Liver (tissue), 8 donors: ENCODE measurements at regions not wholly inside any gene's neighbourhood (a gene's known extent, or its start where the extent isn't known, plus 50 kb on each side); places are given as distances from the start of the nearest gene placed in this dataset.

ENCODE experiments used
- DNase-seq: peaks from one replicate; pipeline ENCODE4 v3.0.0-alpha.2; 2017; ENCODE audit warnings: low spot score
- H3K27ac ChIP-seq, 2 donors: one replicate each; pipeline ENCODE4 v1.7.0; 2013; ENCODE audit warnings: inconsistent platforms in 2 of 2, low read length in 2 of 2, control low read depth in 1 of 2, low read depth in 1 of 2, mild to moderate bottlenecking in 1 of 2
- H3K27me3 ChIP-seq, 4 donors: one replicate each; pipeline versions ENCODE4 v1.6.1 to v1.7.0; 2013; ENCODE audit warnings: low read length in 3 of 4, inconsistent platforms in 1 of 4, mild to moderate bottlenecking in 1 of 4, moderate library complexity in 1 of 4; ENCODE audit not compliant: control insufficient read depth in 4 of 4, insufficient read depth in 4 of 4
- H3K36me3 ChIP-seq, 4 donors: one replicate each; pipeline versions ENCODE4 v1.6.1 to v1.7.0; 2013; ENCODE audit warnings: low read length in 3 of 4, mild to moderate bottlenecking in 3 of 4, low read depth in 1 of 4, moderate library complexity in 1 of 4; ENCODE audit not compliant: control insufficient read depth in 4 of 4, insufficient read depth in 3 of 4
- H3K4me1 ChIP-seq, 4 donors: one replicate each; pipeline versions ENCODE4 v1.6.1 to v1.7.0; 2013; ENCODE audit warnings: low read length in 3 of 4, mild to moderate bottlenecking in 3 of 4, moderate library complexity in 1 of 4; ENCODE audit not compliant: control insufficient read depth in 4 of 4, insufficient read depth in 4 of 4
- H3K4me3 ChIP-seq, 3 donors: one replicate each; pipeline versions ENCODE4 v1.6.1 to v1.7.0; 2013; ENCODE audit warnings: low read length in 3 of 3, control low read depth in 1 of 3, low read depth in 1 of 3, mild to moderate bottlenecking in 1 of 3
- H3K9ac ChIP-seq, 2 donors: one replicate each; pipeline ENCODE4 v1.7.0; 2013; ENCODE audit warnings: low read length in 2 of 2, mild to moderate bottlenecking in 2 of 2, moderate library complexity in 2 of 2, control low read depth in 1 of 2, low read depth in 1 of 2
- H3K9me3 ChIP-seq, 4 donors: one replicate each; pipeline versions ENCODE4 v1.6.1 to v1.7.0; 2013; ENCODE audit warnings: low read length in 3 of 4; ENCODE audit not compliant: control insufficient read depth in 4 of 4
- EGR1 ChIP-seq, 2 donors: IDR thresholded peaks; 2 replicates each; pipeline ENCODE4 v1.6.1; 2016 to 2018; ENCODE audit warnings: antibody characterized with exemption in 2 of 2, low read depth in 2 of 2
- FOXA1 ChIP-seq: IDR thresholded peaks from 2 replicates; pipeline ENCODE4 v1.6.1; 2016; ENCODE audit warnings: antibody characterized with exemption
- FOXA2 ChIP-seq: IDR thresholded peaks from 2 replicates; pipeline ENCODE4 v1.6.1; 2016; ENCODE audit warnings: antibody characterized with exemption
- GABPA ChIP-seq, 2 donors: IDR thresholded peaks in 1 of 2; conservative IDR thresholded peaks in 1 of 2; 2 replicates each; pipeline ENCODE4 v1.6.1; 2016; ENCODE audit warnings: antibody characterized with exemption in 2 of 2, mild to moderate bottlenecking in 1 of 2, moderate library complexity in 1 of 2
- HNF4A ChIP-seq, 2 donors: conservative IDR thresholded peaks; 2 replicates each; pipeline ENCODE4 v1.6.1; 2016; ENCODE audit warnings: antibody characterized with exemption in 2 of 2, mild to moderate bottlenecking in 2 of 2
- HNF4G ChIP-seq: IDR thresholded peaks from 2 replicates; pipeline ENCODE4 v1.6.1; 2016; ENCODE audit warnings: antibody characterized with exemption
- JUND ChIP-seq, 2 donors: IDR thresholded peaks; 2 replicates each; pipeline ENCODE4 v1.6.1; 2016; ENCODE audit warnings: antibody characterized with exemption in 2 of 2
- RAD21 ChIP-seq, 2 donors: IDR thresholded peaks; 2 replicates each; pipeline ENCODE4 v1.6.1; 2016; ENCODE audit warnings: antibody characterized with exemption in 2 of 2, mild to moderate bottlenecking in 2 of 2
- RXRA ChIP-seq, 2 donors: IDR thresholded peaks; 2 replicates each; pipeline ENCODE4 v1.6.1; 2017 to 2018; ENCODE audit warnings: antibody characterized with exemption in 2 of 2, mild to moderate bottlenecking in 1 of 2
- SP1 ChIP-seq: IDR thresholded peaks from 2 replicates; pipeline ENCODE4 v1.6.1; 2018; ENCODE audit warnings: antibody characterized with exemption, mild to moderate bottlenecking
- TAF1 ChIP-seq: conservative IDR thresholded peaks from 2 replicates; pipeline ENCODE4 v1.6.1; 2016; ENCODE audit warnings: antibody characterized with exemption, mild to moderate bottlenecking
- YY1 ChIP-seq: IDR thresholded peaks from 2 replicates; pipeline ENCODE4 v1.6.1; 2016; ENCODE audit warnings: antibody characterized with exemption, mild to moderate bottlenecking
- WGBS: extraction: QIAGEN DNeasy Blood & Tissue Kit; methylation state at CpG from one replicate; pipeline ENCODE4 v1.1.7; 2013; 5-methylcytosine and 5-hydroxymethylcytosine counted together
- TF ChIP-seq, protein P1 (sequence below): IDR thresholded peaks from 2 replicates; pipeline ENCODE4 v1.6.1; 2016; ENCODE audit warnings: antibody characterized with exemption
- TF ChIP-seq, protein P2 (sequence below): IDR thresholded peaks from 2 replicates; pipeline ENCODE4 v1.6.1; 2016; ENCODE audit warnings: antibody characterized with exemption
- TF ChIP-seq, protein P3 (sequence below): IDR thresholded peaks from 2 replicates; pipeline ENCODE4 v1.6.1; 2016; ENCODE audit warnings: antibody characterized with exemption, mild to moderate bottlenecking
- TF ChIP-seq, protein P4 (sequence below): fragments of 150-350 bp; IDR thresholded peaks from 2 replicates; pipeline ENCODE4 v1.5.1; 2017; ENCODE audit warnings: improper control_type of control experiment, low read depth, low read length; ENCODE audit not compliant: missing input control
- TF ChIP-seq, protein P5 (sequence below): IDR thresholded peaks from 2 replicates; pipeline ENCODE4 v1.6.1; 2016; ENCODE audit warnings: antibody characterized with exemption
- donor health status: healthy.
- donor health status: healthy.
- donor health status: healthy.
- donor health status: healthy.
- donor health status: healthy.

DNA sequence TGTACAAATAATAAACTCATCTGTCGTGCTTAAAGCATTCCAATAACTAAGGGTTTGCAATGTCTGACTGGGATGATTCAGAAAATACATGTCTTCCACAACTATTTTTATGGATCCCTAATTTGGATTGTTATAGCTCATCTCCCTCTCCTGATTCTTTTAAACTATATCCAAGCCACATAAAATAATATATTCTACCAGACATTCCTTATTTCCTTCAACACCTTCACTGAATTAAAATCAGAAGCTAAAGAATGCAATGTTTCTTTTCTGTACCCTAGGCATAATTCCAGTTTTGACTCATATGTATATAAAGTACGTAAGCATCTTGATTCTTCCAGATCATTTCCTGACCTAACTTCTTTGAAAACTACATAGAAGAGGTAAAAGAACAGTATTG lies 420.4 kb downstream of the EFNB2 start:
- H3K9me3 ChIP-seq: no peaks in the 10 kb centered on the region
- no peak overlapping the region for H3K27ac ChIP-seq
- no peak overlapping the region for H3K4me3 ChIP-seq
- H3K9ac ChIP-seq: no peak overlapping the region
- no peaks in the 10 kb centered on the region for H3K4me1 ChIP-seq
- no peaks in the 10 kb centered on the region for H3K27me3 ChIP-seq
- H3K36me3 ChIP-seq: no peaks in the 10 kb centered on the region
- WGBS: 70% methylated on average over 2 of the region's 2 CpGs
- TF ChIP-seq HNF4A (conservative IDR thresholded peaks at IDR 0.05) (no peak), GABPA (IDR thresholded peaks at IDR 0.05 in 1 of 2, conservative IDR thresholded peaks at IDR 0.05 in 1 of 2) (no peak), TAF1 (no peak), RXRA (IDR thresholded peaks at IDR 0.05) (no peak), RAD21 (IDR thresholded peaks at IDR 0.05) (no peak), FOXA2 (no peak), HNF4G (no peak)
- TF ChIP-seq, protein P1, sequence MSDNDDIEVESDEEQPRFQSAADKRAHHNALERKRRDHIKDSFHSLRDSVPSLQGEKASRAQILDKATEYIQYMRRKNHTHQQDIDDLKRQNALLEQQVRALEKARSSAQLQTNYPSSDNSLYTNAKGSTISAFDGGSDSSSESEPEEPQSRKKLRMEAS: no peak
- TF ChIP-seq, protein P2, sequence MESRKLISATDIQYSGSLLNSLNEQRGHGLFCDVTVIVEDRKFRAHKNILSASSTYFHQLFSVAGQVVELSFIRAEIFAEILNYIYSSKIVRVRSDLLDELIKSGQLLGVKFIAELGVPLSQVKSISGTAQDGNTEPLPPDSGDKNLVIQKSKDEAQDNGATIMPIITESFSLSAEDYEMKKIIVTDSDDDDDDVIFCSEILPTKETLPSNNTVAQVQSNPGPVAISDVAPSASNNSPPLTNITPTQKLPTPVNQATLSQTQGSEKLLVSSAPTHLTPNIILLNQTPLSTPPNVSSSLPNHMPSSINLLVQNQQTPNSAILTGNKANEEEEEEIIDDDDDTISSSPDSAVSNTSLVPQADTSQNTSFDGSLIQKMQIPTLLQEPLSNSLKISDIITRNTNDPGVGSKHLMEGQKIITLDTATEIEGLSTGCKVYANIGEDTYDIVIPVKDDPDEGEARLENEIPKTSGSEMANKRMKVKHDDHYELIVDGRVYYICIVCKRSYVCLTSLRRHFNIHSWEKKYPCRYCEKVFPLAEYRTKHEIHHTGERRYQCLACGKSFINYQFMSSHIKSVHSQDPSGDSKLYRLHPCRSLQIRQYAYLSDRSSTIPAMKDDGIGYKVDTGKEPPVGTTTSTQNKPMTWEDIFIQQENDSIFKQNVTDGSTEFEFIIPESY: no peak
- TF ChIP-seq, protein P3, sequence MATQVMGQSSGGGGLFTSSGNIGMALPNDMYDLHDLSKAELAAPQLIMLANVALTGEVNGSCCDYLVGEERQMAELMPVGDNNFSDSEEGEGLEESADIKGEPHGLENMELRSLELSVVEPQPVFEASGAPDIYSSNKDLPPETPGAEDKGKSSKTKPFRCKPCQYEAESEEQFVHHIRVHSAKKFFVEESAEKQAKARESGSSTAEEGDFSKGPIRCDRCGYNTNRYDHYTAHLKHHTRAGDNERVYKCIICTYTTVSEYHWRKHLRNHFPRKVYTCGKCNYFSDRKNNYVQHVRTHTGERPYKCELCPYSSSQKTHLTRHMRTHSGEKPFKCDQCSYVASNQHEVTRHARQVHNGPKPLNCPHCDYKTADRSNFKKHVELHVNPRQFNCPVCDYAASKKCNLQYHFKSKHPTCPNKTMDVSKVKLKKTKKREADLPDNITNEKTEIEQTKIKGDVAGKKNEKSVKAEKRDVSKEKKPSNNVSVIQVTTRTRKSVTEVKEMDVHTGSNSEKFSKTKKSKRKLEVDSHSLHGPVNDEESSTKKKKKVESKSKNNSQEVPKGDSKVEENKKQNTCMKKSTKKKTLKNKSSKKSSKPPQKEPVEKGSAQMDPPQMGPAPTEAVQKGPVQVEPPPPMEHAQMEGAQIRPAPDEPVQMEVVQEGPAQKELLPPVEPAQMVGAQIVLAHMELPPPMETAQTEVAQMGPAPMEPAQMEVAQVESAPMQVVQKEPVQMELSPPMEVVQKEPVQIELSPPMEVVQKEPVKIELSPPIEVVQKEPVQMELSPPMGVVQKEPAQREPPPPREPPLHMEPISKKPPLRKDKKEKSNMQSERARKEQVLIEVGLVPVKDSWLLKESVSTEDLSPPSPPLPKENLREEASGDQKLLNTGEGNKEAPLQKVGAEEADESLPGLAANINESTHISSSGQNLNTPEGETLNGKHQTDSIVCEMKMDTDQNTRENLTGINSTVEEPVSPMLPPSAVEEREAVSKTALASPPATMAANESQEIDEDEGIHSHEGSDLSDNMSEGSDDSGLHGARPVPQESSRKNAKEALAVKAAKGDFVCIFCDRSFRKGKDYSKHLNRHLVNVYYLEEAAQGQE: no peak
- DNase-seq: no peak

DNA sequence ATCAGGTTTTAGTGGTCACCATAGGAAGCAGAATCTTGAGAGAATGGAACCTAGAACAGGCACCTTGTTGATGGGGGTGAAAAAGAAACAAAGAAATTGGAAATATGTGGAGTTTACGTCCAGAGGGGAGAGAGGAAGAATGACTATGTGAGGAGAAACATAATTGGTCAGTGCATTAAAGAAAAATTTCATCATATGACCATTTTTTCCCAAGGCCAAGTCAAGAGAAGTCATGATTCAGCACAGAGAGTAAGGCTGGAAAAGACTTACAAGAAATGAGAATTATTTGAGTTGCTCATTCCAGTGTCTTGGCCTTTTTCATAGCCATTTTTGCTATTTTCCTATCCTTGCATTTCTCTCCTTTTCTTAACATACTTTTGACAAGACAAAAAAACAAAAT lies 421.7 kb downstream of the EFNB2 start:
- 64% methylated on average over 1 of the region's 1 CpG for whole genome bisulfite sequencing
- no peak for DNase-seq
- Histone ChIP-seq H3K9me3 (no peaks in the 10 kb centered on the region), H3K4me1 (no peaks in the 10 kb centered on the region), H3K27me3 (no peaks in the 10 kb centered on the region), H3K4me3 (no peak overlapping the region), H3K36me3 (no peaks in the 10 kb centered on the region), H3K27ac (no peak overlapping the region), H3K9ac (no peak overlapping the region)
- TF ChIP-seq JUND (IDR thresholded peaks at IDR 0.05) (no peak), RXRA (IDR thresholded peaks at IDR 0.05) (no peak), TAF1 (no peak), YY1 (no peak), FOXA2 (no peak), EGR1 (IDR thresholded peaks at IDR 0.05; ENCODE audit: low read depth in 2 of 2) (no peak), SP1 (no peak), RAD21 (IDR thresholded peaks at IDR 0.05) (no peak), HNF4A (conservative IDR thresholded peaks at IDR 0.05) (no peak), HNF4G (no peak), FOXA1 (no peak)
- TF ChIP-seq, protein P2: no peak
- TF ChIP-seq, protein P3: no peak
- TF ChIP-seq, protein P1: no peak
- TF ChIP-seq, protein P4, sequence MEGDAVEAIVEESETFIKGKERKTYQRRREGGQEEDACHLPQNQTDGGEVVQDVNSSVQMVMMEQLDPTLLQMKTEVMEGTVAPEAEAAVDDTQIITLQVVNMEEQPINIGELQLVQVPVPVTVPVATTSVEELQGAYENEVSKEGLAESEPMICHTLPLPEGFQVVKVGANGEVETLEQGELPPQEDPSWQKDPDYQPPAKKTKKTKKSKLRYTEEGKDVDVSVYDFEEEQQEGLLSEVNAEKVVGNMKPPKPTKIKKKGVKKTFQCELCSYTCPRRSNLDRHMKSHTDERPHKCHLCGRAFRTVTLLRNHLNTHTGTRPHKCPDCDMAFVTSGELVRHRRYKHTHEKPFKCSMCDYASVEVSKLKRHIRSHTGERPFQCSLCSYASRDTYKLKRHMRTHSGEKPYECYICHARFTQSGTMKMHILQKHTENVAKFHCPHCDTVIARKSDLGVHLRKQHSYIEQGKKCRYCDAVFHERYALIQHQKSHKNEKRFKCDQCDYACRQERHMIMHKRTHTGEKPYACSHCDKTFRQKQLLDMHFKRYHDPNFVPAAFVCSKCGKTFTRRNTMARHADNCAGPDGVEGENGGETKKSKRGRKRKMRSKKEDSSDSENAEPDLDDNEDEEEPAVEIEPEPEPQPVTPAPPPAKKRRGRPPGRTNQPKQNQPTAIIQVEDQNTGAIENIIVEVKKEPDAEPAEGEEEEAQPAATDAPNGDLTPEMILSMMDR: no peak
- TF ChIP-seq, protein P5, sequence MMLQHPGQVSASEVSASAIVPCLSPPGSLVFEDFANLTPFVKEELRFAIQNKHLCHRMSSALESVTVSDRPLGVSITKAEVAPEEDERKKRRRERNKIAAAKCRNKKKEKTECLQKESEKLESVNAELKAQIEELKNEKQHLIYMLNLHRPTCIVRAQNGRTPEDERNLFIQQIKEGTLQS: no peak
